ENCODE measurements at regions not wholly inside any gene's neighbourhood (a gene's known extent, or its start where the extent isn't known, plus 50 kb on each side); places are given as distances from the start of the nearest gene placed in this dataset.

- H3K27me3 ChIP-seq = no peaks in the 10 kb centered on the region
- no peaks in the 10 kb centered on the region for H3K4me1 ChIP-seq
- no peak for TF ChIP-seq POLR2A (IDR thresholded peaks at IDR 0.05)
- TF ChIP-seq, protein P1, sequence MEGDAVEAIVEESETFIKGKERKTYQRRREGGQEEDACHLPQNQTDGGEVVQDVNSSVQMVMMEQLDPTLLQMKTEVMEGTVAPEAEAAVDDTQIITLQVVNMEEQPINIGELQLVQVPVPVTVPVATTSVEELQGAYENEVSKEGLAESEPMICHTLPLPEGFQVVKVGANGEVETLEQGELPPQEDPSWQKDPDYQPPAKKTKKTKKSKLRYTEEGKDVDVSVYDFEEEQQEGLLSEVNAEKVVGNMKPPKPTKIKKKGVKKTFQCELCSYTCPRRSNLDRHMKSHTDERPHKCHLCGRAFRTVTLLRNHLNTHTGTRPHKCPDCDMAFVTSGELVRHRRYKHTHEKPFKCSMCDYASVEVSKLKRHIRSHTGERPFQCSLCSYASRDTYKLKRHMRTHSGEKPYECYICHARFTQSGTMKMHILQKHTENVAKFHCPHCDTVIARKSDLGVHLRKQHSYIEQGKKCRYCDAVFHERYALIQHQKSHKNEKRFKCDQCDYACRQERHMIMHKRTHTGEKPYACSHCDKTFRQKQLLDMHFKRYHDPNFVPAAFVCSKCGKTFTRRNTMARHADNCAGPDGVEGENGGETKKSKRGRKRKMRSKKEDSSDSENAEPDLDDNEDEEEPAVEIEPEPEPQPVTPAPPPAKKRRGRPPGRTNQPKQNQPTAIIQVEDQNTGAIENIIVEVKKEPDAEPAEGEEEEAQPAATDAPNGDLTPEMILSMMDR (IDR thresholded peaks at IDR 0.05 in 4 of 5, conservative IDR thresholded peaks at IDR 0.05 in 1 of 5) = no peak
- no peaks in the 10 kb centered on the region for H3K9me3 ChIP-seq
- intact Hi-C loops (cut with DNase I; ENCODE audit: low total_unique reads) = no loop called here
- H3K27ac ChIP-seq = no peak overlapping the region
- ATAC-seq (no peak), DNase-seq (no peak)
- H3K4me3 ChIP-seq = no peak overlapping the region
- in situ Hi-C loops (cut with MboI; ENCODE audit: low sequenced_read_pairs in 4 of 4) = no loop called here
- H3K36me3 ChIP-seq = no peaks in the 10 kb centered on the region
Measured at GRCh38 chr12:97637770-97638169, 175.2 kb downstream of the RMST start.

GRCh38 chr12:97638739-97639138, 176.1 kb downstream of the RMST start:
- Histone ChIP-seq H3K36me3 (no peaks in the 10 kb centered on the region), H3K4me1 (no peaks in the 10 kb centered on the region), H3K9me3 (no peaks in the 10 kb centered on the region), H3K4me3 (no peak overlapping the region), H3K27ac (no peak overlapping the region), H3K27me3 (no peaks in the 10 kb centered on the region)
- ATAC-seq (no peak), DNase-seq (no peak)
- no peak for TF ChIP-seq POLR2A (IDR thresholded peaks at IDR 0.05)
- TF ChIP-seq, protein P1 (IDR thresholded peaks at IDR 0.05 in 4 of 5, conservative IDR thresholded peaks at IDR 0.05 in 1 of 5) = no peak
- in situ Hi-C loops (cut with MboI; ENCODE audit: low sequenced_read_pairs in 4 of 4) = no loop called here
- intact Hi-C loops (cut with DNase I; ENCODE audit: low total_unique reads) = no loop called here

- TF ChIP-seq, protein P1 (IDR thresholded peaks at IDR 0.05 in 4 of 5, conservative IDR thresholded peaks at IDR 0.05 in 1 of 5) = no peak
- no peak for TF ChIP-seq POLR2A (IDR thresholded peaks at IDR 0.05)
- Histone ChIP-seq H3K27me3 (no peaks in the 10 kb centered on the region), H3K36me3 (no peaks in the 10 kb centered on the region), H3K4me3 (no peak overlapping the region), H3K27ac (no peak overlapping the region), H3K9me3 (no peaks in the 10 kb centered on the region), H3K4me1 (no peaks in the 10 kb centered on the region)
- ATAC-seq = no peak
- no peak for DNase-seq
- intact Hi-C loops (cut with DNase I; ENCODE audit: low total_unique reads) = no loop called here
- in situ Hi-C loops (cut with MboI; ENCODE audit: low sequenced_read_pairs in 4 of 4) = no loop called here
Measured at GRCh38 chr12:97639702-97640101, 177.1 kb downstream of the RMST start.

- Histone ChIP-seq H3K27ac (no peak overlapping the region), H3K9me3 (no peaks in the 10 kb centered on the region), H3K27me3 (no peaks in the 10 kb centered on the region), H3K36me3 (no peaks in the 10 kb centered on the region), H3K4me1 (no peaks in the 10 kb centered on the region), H3K4me3 (no peak overlapping the region)
- intact Hi-C loops (cut with DNase I; ENCODE audit: low total_unique reads) (no loop called here), in situ Hi-C loops (cut with MboI; ENCODE audit: low sequenced_read_pairs in 4 of 4) (no loop called here)
- TF ChIP-seq, protein P1 (IDR thresholded peaks at IDR 0.05 in 4 of 5, conservative IDR thresholded peaks at IDR 0.05 in 1 of 5) = no peak
- no peak for TF ChIP-seq POLR2A (IDR thresholded peaks at IDR 0.05)
- DNase-seq = no peak
- ATAC-seq = no peak
Measured at GRCh38 chr12:97640826-97641225, 178.2 kb downstream of the RMST start.

- intact Hi-C loops (cut with DNase I; ENCODE audit: low total_unique reads) (no loop called here), in situ Hi-C loops (cut with MboI; ENCODE audit: low sequenced_read_pairs in 4 of 4) (no loop called here)
- no peaks in the 10 kb centered on the region for H3K9me3 ChIP-seq
- no peak for TF ChIP-seq POLR2A (IDR thresholded peaks at IDR 0.05)
- TF ChIP-seq, protein P1 (IDR thresholded peaks at IDR 0.05 in 4 of 5, conservative IDR thresholded peaks at IDR 0.05 in 1 of 5) = no peak
- no peak overlapping the region for H3K4me3 ChIP-seq
- no peaks in the 10 kb centered on the region for H3K4me1 ChIP-seq
- no peak for DNase-seq
- no peak for ATAC-seq
- no peak overlapping the region for H3K27ac ChIP-seq
- no peaks in the 10 kb centered on the region for H3K27me3 ChIP-seq
- no peaks in the 10 kb centered on the region for H3K36me3 ChIP-seq
Measured at GRCh38 chr12:97642911-97643310, 180.3 kb downstream of the RMST start.
